H1 (cell line): ENCODE measurements at regions not wholly inside any gene's neighbourhood (a gene's known extent, or its start where the extent isn't known, plus 50 kb on each side); places are given as distances from the start of the nearest gene placed in this dataset.

Experiments used
- CTCF ChIA-PET: fragments of 300-600 bp; sonication (Branson Sonifier 250); formaldehyde crosslinking; loops from one replicate; lab custom pipeline; 2021; ENCODE audit not compliant: partially characterized antibody; lab: Charles Lee
- POLR2A ChIA-PET: fragments of 300-600 bp; sonication (Branson Sonifier 250); formaldehyde crosslinking; loops from one replicate; lab custom pipeline; 2021; ENCODE audit warnings: inconsistent platforms; ENCODE audit not compliant: partially characterized antibody; lab: Charles Lee
- DNase-seq, 2 experiments: peaks; one replicate each; pipeline versions ENCODE4 v3.0.0 to v3.0.0-alpha.2; 2010 to 2022; ENCODE audit warnings: low spot score in 2 of 2, low read depth in 1 of 2, mixed read lengths in 1 of 2
- FAIRE-seq: peaks from 2 replicates; lab custom pipeline; 2011; peaks lifted over from hg19 to GRCh38; lab: Jason Lieb, UNC
- H2AFZ ChIP-seq: 2 replicates; pipeline ENCODE4 v1.8.1; 2012; ENCODE audit warnings: low read length, inconsistent platforms
- H2AK5ac ChIP-seq: 2 replicates; pipeline ENCODE4 v1.6.1; 2013; ENCODE audit warnings: low read depth, low read length
- H2BK120ac ChIP-seq: replicated peaks from 2 replicates; pipeline ENCODE3; 2013; ENCODE audit warnings: low read depth, low read length, inconsistent platforms
- H2BK12ac ChIP-seq: 2 replicates; pipeline ENCODE4 v1.6.1; 2013; ENCODE audit warnings: low read depth, low read length
- H2BK15ac ChIP-seq: 2 replicates; pipeline ENCODE4 v1.6.1; 2013; ENCODE audit warnings: low read length
- H2BK20ac ChIP-seq: 2 replicates; pipeline ENCODE4 v1.6.1; 2013; ENCODE audit warnings: low read length
- H2BK5ac ChIP-seq: 2 replicates; pipeline ENCODE4 v1.6.1; 2013; ENCODE audit warnings: low read depth, low read length
- H3K14ac ChIP-seq: 2 replicates; pipeline ENCODE4 v1.6.1; 2013; ENCODE audit warnings: inconsistent platforms; ENCODE audit not compliant: insufficient read length
- H3K18ac ChIP-seq: 2 replicates; pipeline ENCODE4 v1.6.1; 2013; ENCODE audit warnings: low read length; ENCODE audit errors: extremely low read depth
- H3K23ac ChIP-seq: 2 replicates; pipeline ENCODE4 v1.6.1; 2013; ENCODE audit warnings: inconsistent platforms; ENCODE audit not compliant: insufficient read length
- H3K23me2 ChIP-seq: 2 replicates; pipeline ENCODE4 v1.6.1; 2013; ENCODE audit warnings: low read depth, low read length
- H3K27ac ChIP-seq: 2 replicates; pipeline ENCODE4 v1.6.1; 2011; ENCODE audit warnings: low read depth, low read length, inconsistent platforms
- H3K27me3 ChIP-seq, 4 experiments: replicated peaks in 1 of 4; 1 replicate in 1 of 4; 2 replicates in 3 of 4; pipeline versions ENCODE4 v1.6.1 to v1.8.1; 2011 to 2013; ENCODE audit warnings: low read length in 3 of 4, mild to moderate bottlenecking in 3 of 4, inconsistent platforms in 2 of 4, mixed read lengths in 2 of 4, moderate library complexity in 1 of 4; ENCODE audit not compliant: control insufficient read depth in 3 of 4, insufficient read depth in 3 of 4; ENCODE audit errors: extremely low read depth in 1 of 4
- H3K36me3 ChIP-seq, 4 experiments: 2 replicates each; pipeline versions ENCODE4 v1.6.1 to v1.8.1; 2011 to 2013; ENCODE audit warnings: mild to moderate bottlenecking in 4 of 4, low read length in 3 of 4, moderate library complexity in 2 of 4, control low read depth in 1 of 4, inconsistent platforms in 1 of 4; ENCODE audit not compliant: insufficient read depth in 4 of 4, control insufficient read depth in 2 of 4
- H3K4ac ChIP-seq: replicated peaks from 2 replicates; pipeline ENCODE3; 2013; ENCODE audit warnings: low read length, low read depth, mixed read lengths, inconsistent platforms; ENCODE audit not compliant: insufficient read length
- H3K4me1 ChIP-seq, 4 experiments: replicated peaks in 1 of 4; 1 replicate in 1 of 4; 2 replicates in 3 of 4; pipeline versions ENCODE4 v1.6.1 to v1.8.1; 2011 to 2013; ENCODE audit warnings: low read length in 3 of 4, inconsistent platforms in 2 of 4, mixed read lengths in 1 of 4; ENCODE audit not compliant: insufficient read depth in 4 of 4, control insufficient read depth in 3 of 4
- H3K4me2 ChIP-seq, 2 experiments: 2 replicates each; pipeline versions ENCODE4 v1.6.1 to v1.8.1; 2011 to 2013; ENCODE audit warnings: low read depth in 2 of 2, low read length in 2 of 2, control low read depth in 1 of 2, inconsistent platforms in 1 of 2, mild to moderate bottlenecking in 1 of 2; ENCODE audit not compliant: insufficient read depth in 1 of 2
- H3K4me3 ChIP-seq, 4 experiments: fragments of 200-600, 300-600 bp in 1 of 4; sonication (generic), shearing (Covaris generic), sonication (Bioruptor Twin) in 1 of 4; 2 replicates each; pipeline versions ENCODE4 v1.5.1 to v1.8.1; 2011 to 2016; ENCODE audit warnings: low read length in 4 of 4, low read depth in 3 of 4, control low read depth in 2 of 4, inconsistent platforms in 2 of 4, mild to moderate bottlenecking in 2 of 4, mixed read lengths in 1 of 4, moderate library complexity in 1 of 4; ENCODE audit not compliant: insufficient read depth in 2 of 4; ENCODE audit errors: extremely low read depth in 1 of 4
- H3K56ac ChIP-seq: replicated peaks from 2 replicates; pipeline ENCODE3; 2013; ENCODE audit warnings: low read depth, mild to moderate bottlenecking, mixed read lengths, low read length, inconsistent platforms; ENCODE audit not compliant: insufficient read length
- H3K79me1 ChIP-seq: 2 replicates; pipeline ENCODE4 v1.6.1; 2013; ENCODE audit warnings: low read depth, low read length, control low read depth
- H3K79me2 ChIP-seq, 2 experiments: 2 replicates each; pipeline versions ENCODE4 v1.6.1 to v1.8.1; 2012 to 2013; ENCODE audit warnings: low read length in 2 of 2, mild to moderate bottlenecking in 2 of 2, inconsistent platforms in 1 of 2; ENCODE audit not compliant: insufficient read depth in 2 of 2, control insufficient read depth in 1 of 2
- H3K9ac ChIP-seq, 4 experiments: replicated peaks in 1 of 4; 1 replicate in 1 of 4; 2 replicates in 3 of 4; pipeline versions ENCODE4 v1.6.1 to v1.8.1; 2011 to 2013; ENCODE audit warnings: low read depth in 3 of 4, low read length in 3 of 4, control low read depth in 2 of 4, mild to moderate bottlenecking in 2 of 4, moderate library complexity in 2 of 4, inconsistent platforms in 1 of 4; ENCODE audit errors: extremely low read depth in 1 of 4
- H3K9me3 ChIP-seq, 2 experiments: 2 replicates each; pipeline versions ENCODE4 v1.6.1 to v1.8.1; 2012 to 2013; ENCODE audit warnings: mild to moderate bottlenecking in 2 of 2, moderate library complexity in 2 of 2, control low read depth in 1 of 2, inconsistent platforms in 1 of 2, low read depth in 1 of 2, low read length in 1 of 2, mixed read lengths in 1 of 2; ENCODE audit not compliant: insufficient read depth in 2 of 2
- H4K20me1 ChIP-seq, 2 experiments: replicated peaks in 1 of 2; 2 replicates each; pipeline versions ENCODE3 to v1.8.1; 2011 to 2013; ENCODE audit warnings: inconsistent platforms in 2 of 2, low read length in 2 of 2, mild to moderate bottlenecking in 1 of 2; ENCODE audit not compliant: insufficient read depth in 2 of 2, control insufficient read depth in 1 of 2
- H4K5ac ChIP-seq: 2 replicates; pipeline ENCODE4 v1.6.1; 2013; ENCODE audit warnings: low read length, low read depth, mixed read lengths, inconsistent platforms; ENCODE audit not compliant: insufficient read length
- H4K8ac ChIP-seq: 2 replicates; pipeline ENCODE4 v1.8.0; 2013; ENCODE audit warnings: mild to moderate bottlenecking, moderate library complexity, low read length, inconsistent platforms; ENCODE audit not compliant: insufficient read depth; ENCODE audit errors: extremely low read depth
- H4K91ac ChIP-seq: replicated peaks from 2 replicates; pipeline ENCODE3; 2013; ENCODE audit warnings: low read length, mixed read lengths, inconsistent platforms; ENCODE audit not compliant: insufficient read length
- BCL11A ChIP-seq, 2 experiments: IDR thresholded peaks; one replicate each; pipeline ENCODE4 v1.6.1; 2011; ENCODE audit warnings: low read depth in 2 of 2, low read length in 2 of 2, mild to moderate bottlenecking in 2 of 2
- BRCA1 ChIP-seq: IDR thresholded peaks from 2 replicates; pipeline ENCODE4 v1.6.1; 2012; ENCODE audit warnings: low read depth, low read length, improper control_type of control experiment
- CBX8 ChIP-seq: fragments of 300-800, 300-1000 bp; sonication (generic); IDR thresholded peaks from 2 replicates; pipeline ENCODE4 v1.7.1; 2016; ENCODE audit warnings: low read depth, low read length, borderline replicate concordance
- GABPA ChIP-seq: IDR thresholded peaks from 2 replicates; pipeline ENCODE4 v1.6.1; 2011; ENCODE audit warnings: mild to moderate bottlenecking, low read length, moderate library complexity, borderline replicate concordance; ENCODE audit not compliant: insufficient read depth
- HDAC2 ChIP-seq, 2 experiments: fragments of 300-600 bp in 1 of 2; sonication (generic) in 1 of 2; IDR thresholded peaks; 2 replicates each; pipeline ENCODE4 v1.6.1; 2011 to 2012; ENCODE audit warnings: low read depth in 2 of 2, low read length in 2 of 2, mild to moderate bottlenecking in 2 of 2, moderate library complexity in 2 of 2, borderline replicate concordance in 1 of 2, inconsistent platforms in 1 of 2
- HDAC6 ChIP-seq: IDR thresholded peaks from one replicate; pipeline ENCODE4 v1.7.1; 2012; ENCODE audit warnings: low read depth, mild to moderate bottlenecking, inconsistent platforms, low read length, moderate library complexity
- MAFK ChIP-seq: IDR thresholded peaks from 2 replicates; pipeline ENCODE4 v1.6.1; 2012; ENCODE audit warnings: low read depth, mild to moderate bottlenecking, improper control_type of control experiment, low read length
- NRF1 ChIP-seq: IDR thresholded peaks from 2 replicates; pipeline ENCODE4 v1.6.1; 2011; ENCODE audit warnings: mild to moderate bottlenecking, low read depth, low read length, improper control_type of control experiment
- POLR2AphosphoS5 ChIP-seq: IDR thresholded peaks from 2 replicates; pipeline ENCODE4 v1.6.1; 2011; ENCODE audit warnings: low read depth, low read length
- RFX5 ChIP-seq: IDR thresholded peaks from 2 replicates; pipeline ENCODE4 v1.6.1; 2011; ENCODE audit warnings: low read depth, low read length, improper control_type of control experiment, borderline replicate concordance
- SP1 ChIP-seq: IDR thresholded peaks from 2 replicates; pipeline ENCODE4 v1.6.1; 2011; ENCODE audit warnings: low read depth, low read length
- SP2 ChIP-seq: IDR thresholded peaks from 2 replicates; pipeline ENCODE4 v1.6.1; 2012; ENCODE audit warnings: mild to moderate bottlenecking, low read length, inconsistent platforms
- SRF ChIP-seq: IDR thresholded peaks from 2 replicates; pipeline ENCODE4 v1.6.1; 2011; ENCODE audit warnings: mild to moderate bottlenecking, low read depth, low read length, moderate library complexity
- SUZ12 ChIP-seq: fragments of 200-600 bp; sonication (generic); IDR thresholded peaks from 2 replicates; pipeline ENCODE4 v1.6.1; 2012; ENCODE audit warnings: mild to moderate bottlenecking, inconsistent platforms, low read length, moderate library complexity, mixed read lengths
- WGBS, 2 experiments: shearing (Covaris generic) in 1 of 2; methylation state at CpG; one replicate each; pipeline versions ENCODE4 v1.1.6 to v1.1.7; 2013 to 2015; ENCODE audit warnings: low lambda C conversion rate in 2 of 2, mixed read lengths in 2 of 2, inconsistent platforms in 1 of 2, low coverage in 1 of 2, missing lambda C conversion rate in 1 of 2; ENCODE audit not compliant: insufficient replicate concordance in 2 of 2, insufficient coverage in 1 of 2, insufficient read length in 1 of 2; ENCODE audit errors: extremely low coverage in 1 of 2, missing lambda C conversion rate in 1 of 2; 5-methylcytosine and 5-hydroxymethylcytosine counted together

DNA sequence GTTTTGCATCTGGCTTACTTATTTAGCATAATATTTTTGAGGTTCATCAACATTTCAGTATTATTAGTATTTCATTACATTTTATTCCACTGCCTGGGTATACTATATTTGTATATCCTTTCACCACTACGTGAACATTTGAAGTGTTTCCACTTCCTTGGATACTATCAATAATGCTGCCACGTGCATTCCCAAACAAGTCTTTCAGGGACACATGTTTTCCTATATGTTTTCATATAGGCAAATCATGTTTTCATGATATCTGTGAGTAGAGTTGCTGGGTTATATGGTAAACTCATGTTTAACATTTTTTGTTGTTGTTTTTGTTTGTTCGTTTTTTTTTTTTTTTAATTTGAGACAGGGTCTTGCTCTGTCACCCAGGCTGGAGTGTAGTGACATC lies 380.1 kb downstream of the OMA1 start:
- Histone ChIP-seq H3K79me1 (no peaks in the 10 kb centered on the region), H2BK5ac (no peak overlapping the region), H3K9me3 (no peaks in the 10 kb centered on the region), H2AFZ (no peak overlapping the region), H3K27ac (no peak overlapping the region), H2BK12ac (no peak overlapping the region), H3K56ac (no peak overlapping the region), H3K27me3 (no peaks in the 10 kb centered on the region), H2AK5ac (no peak overlapping the region), H3K4me3 (no peak overlapping the region), H2BK120ac (no peak overlapping the region), H2BK15ac (no peak overlapping the region), H4K91ac (no peak overlapping the region), H3K4me2 (no peak overlapping the region), H3K4me1 (peaks cover 0 to 5% (median 3%) of the 10 kb centered on the region in 4 experiments; a peak in 4 of 7 replicates), H2BK20ac (no peak overlapping the region), H3K23me2 (no peaks in the 10 kb centered on the region), H4K8ac (no peak overlapping the region), H4K5ac (no peak overlapping the region), H3K9ac (no peak overlapping the region), H3K36me3 (no peaks in the 10 kb centered on the region), H3K79me2 (no peaks in the 10 kb centered on the region), H3K23ac (no peak overlapping the region), H3K4ac (no peak overlapping the region), H4K20me1 (no peaks in the 10 kb centered on the region), H3K18ac (no peak overlapping the region), H3K14ac (no peak overlapping the region)
- CTCF ChIA-PET, result interaction anchor here (0.7 to 5.7 kb wide), 2 partner anchors 11 to 200 kb away, joined by 3 to 54 read pairs; no protein-coding TSS in a partner anchor
- 89% methylated on average over 3 of the region's 3 CpGs; no CpG with 5 or more reads in 1 of the 2 experiments for WGBS, 2 experiments
- POLR2A ChIA-PET, result interaction anchor here (0.6 kb wide), 1 partner anchor 10 kb away, joined by 3 read pairs; no protein-coding TSS in a partner anchor
- TF ChIP-seq SP1 (no peak), SRF (no peak), NRF1 (no peak), CBX8 (no peak), SUZ12 (no peak), MAFK (no peak), POLR2AphosphoS5 (no peak), SP2 (no peak), GABPA (no peak), BCL11A (IDR thresholded peaks at IDR 0.05; ENCODE audit: low read depth in 2 of 2, low read length in 2 of 2) (no peak), BRCA1 (no peak), HDAC6 (no peak), HDAC2 (IDR thresholded peaks at IDR 0.05; ENCODE audit: borderline replicate concordance in 1 of 2, low read depth in 2 of 2, low read length in 2 of 2) (no peak), RFX5 (no peak)
- FAIRE-seq, result no peak
- DNase-seq, result no peak
